HepG2 (cell line): ENCODE measurements at regions not wholly inside any gene's neighbourhood (a gene's known extent, or its start where the extent isn't known, plus 50 kb on each side); places are given as distances from the start of the nearest gene placed in this dataset.

Experiments
- MEIS1 ChIP-seq: sonication (generic); formaldehyde crosslinking; IDR thresholded peaks from 2 replicates; pipeline ENCODE4 v1.9.0; 2021; ENCODE audit warnings: mild to moderate bottlenecking, missing genetic modification reagents, moderate library complexity, borderline replicate concordance
- SMC3 ChIP-seq: IDR thresholded peaks from 2 replicates; pipeline ENCODE4 v1.6.1; 2011; ENCODE audit warnings: low read length, improper control_type of control experiment
- STAT6 ChIP-seq: sonication (generic); formaldehyde crosslinking; IDR thresholded peaks from 2 replicates; pipeline ENCODE4 v1.4.0; 2020; ENCODE audit warnings: missing genetic modification reagents, mild to moderate bottlenecking, borderline replicate concordance
- ZNF776 ChIP-seq: sonication (generic); formaldehyde crosslinking; IDR thresholded peaks from 2 replicates; pipeline ENCODE4 v1.4.0; 2020; ENCODE audit warnings: mild to moderate bottlenecking, missing genetic modification reagents

GRCh38 chr1:36643371-36644270, 160.9 kb upstream of the CSF3R start:
- TF ChIP-seq ZNF776 (CRISPR knock-in tag) (no peak), STAT6 (CRISPR knock-in tag) (no peak), SMC3 (no peak), MEIS1 (no peak)
